LNCAP (cell line): ENCODE measurements at regions not wholly inside any gene's neighbourhood (a gene's known extent, or its start where the extent isn't known, plus 50 kb on each side); places are given as distances from the start of the nearest gene placed in this dataset.

Source experiments
- CTCF ChIP-seq: fragments of 450-650 bp; IDR thresholded peaks from 2 replicates; pipeline ENCODE4 v1.5.1; 2017; ENCODE audit warnings: mild to moderate bottlenecking

DNA sequence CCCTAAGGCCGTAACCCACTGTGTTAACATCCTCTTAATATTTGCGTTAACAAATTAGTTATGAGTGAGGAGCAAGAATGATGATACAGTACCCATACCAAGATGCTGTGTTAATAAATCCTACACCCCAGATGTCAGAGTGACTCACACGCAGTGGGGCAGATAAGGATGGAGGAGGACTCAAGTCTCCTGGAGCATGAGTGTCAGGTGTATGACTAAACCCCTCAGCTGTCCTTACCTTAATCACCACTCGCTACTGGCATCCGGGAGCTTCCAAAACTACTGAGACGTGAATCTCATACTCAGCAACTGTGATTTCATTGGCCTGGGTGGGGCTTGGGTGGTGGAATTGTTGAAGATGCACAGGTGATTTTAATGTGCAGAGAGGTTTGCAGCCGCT is 131.3 kb upstream of the MTHFD1L start:
- TF ChIP-seq CTCF: no peak

- no peak for TF ChIP-seq CTCF
These were observed 130.1 kb upstream of the MTHFD1L start for GRCh38 chr6:150735341-150735851.

- no peak for TF ChIP-seq CTCF
These were observed 127.3 kb upstream of the MTHFD1L start for GRCh38 chr6:150738092-150738629.

- TF ChIP-seq CTCF: no peak
These were observed 125.7 kb upstream of the MTHFD1L start for GRCh38 chr6:150739711-150740349.

DNA sequence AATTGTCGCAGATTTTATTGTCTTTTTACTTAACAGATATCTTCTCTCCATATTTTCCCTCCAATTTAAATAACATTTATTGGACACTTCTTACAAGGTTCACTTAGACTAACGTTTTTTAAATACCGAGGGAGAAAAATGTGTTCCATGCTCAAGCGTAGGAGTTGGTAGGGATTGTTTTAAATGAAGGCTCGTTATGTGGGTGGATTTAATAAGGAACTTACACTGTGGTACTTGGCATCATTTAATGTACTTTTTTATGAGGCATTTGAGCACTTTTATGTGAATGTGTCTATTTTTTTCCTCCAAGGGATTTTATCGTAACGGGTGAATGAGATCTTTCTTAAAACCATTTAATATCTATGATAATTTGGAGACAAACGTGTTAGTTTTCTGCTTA is 125.0 kb upstream of the MTHFD1L start:
- no peak for TF ChIP-seq CTCF

DNA sequence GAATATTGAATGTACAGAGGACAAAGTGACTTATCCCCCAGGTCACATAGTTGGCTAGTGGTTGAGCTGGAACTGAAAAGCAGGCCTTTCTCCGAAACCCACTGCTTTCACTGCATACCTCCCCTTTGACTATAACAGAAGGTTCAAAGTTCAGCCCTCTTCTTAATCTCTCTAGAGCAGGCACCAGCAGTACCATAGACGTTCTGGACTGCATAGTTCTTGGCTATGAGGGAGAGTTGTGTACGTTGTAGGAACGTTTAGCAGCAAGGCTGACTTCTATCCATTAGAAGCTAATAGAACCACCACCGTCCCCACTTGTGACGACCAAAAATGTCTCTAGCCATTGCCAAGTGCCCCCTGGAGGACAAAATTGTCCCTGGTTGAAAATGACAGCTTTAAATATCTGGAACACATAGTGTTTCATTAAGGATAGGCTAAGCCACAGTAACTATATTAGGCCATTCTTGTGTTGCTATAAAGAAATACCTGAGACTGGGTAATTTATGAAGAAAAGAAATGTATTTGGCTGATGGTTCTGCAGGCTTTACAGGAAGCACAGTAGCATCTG is 123.8 kb upstream of the MTHFD1L start:
- TF ChIP-seq CTCF: no peak

GRCh38 chr6:150744522-150745260 is 120.8 kb upstream of the MTHFD1L start:
- no peak for TF ChIP-seq CTCF
